ENCODE measurements at regions not wholly inside any gene's neighbourhood (a gene's known extent, or its start where the extent isn't known, plus 50 kb on each side); places are given as distances from the start of the nearest gene placed in this dataset. TPM values are rescaled to one million over a fixed set of nuclear protein-coding genes. Genes with fewer than 3 reads are reported as not detected.

GRCh38 chr5:59943452-59944113 lies 50.1 kb upstream of the PDE4D start:
- no peaks in the 10 kb centered on the region for H3K4me1 ChIP-seq (ENCODE audit: insufficient read depth)
- no peaks in the 10 kb centered on the region for H4K20me1 ChIP-seq (ENCODE audit: insufficient read depth, poor library complexity, severe bottlenecking)
- H3K27me3 ChIP-seq: no peaks in the 10 kb centered on the region
- no peak for DNase-seq (ENCODE audit: low spot score)
- H3K36me3 ChIP-seq (replicated peaks; ENCODE audit: insufficient read depth, low read depth): no peaks in the 10 kb centered on the region
- H3K9me2 ChIP-seq (replicated peaks; ENCODE audit: insufficient read depth): no peaks in the 10 kb centered on the region
- no peak overlapping the region for H3K4me2 ChIP-seq
- TF ChIP-seq EZH2 (IDR thresholded peaks at IDR 0.05; ENCODE audit: borderline replicate concordance) (no peak), EZH2phosphoT487 (IDR thresholded peaks at IDR 0.05; ENCODE audit: low read depth, severe bottlenecking, unreplicated experiment) (no peak), CTCF (IDR thresholded peaks at IDR 0.05; ENCODE audit: poor library complexity) (no peak)
- H3K79me2 ChIP-seq: no peaks in the 10 kb centered on the region
- no peak overlapping the region for H3K4me3 ChIP-seq
- H3K9me3 ChIP-seq (ENCODE audit: low read depth): no peaks in the 10 kb centered on the region
- 73% methylated on average over 6 of the region's 6 CpGs for WGBS (ENCODE audit: low lambda C conversion rate, missing lambda C conversion rate)
- H2AFZ ChIP-seq: no peak overlapping the region
- H3K27ac ChIP-seq: no peak overlapping the region

Small RNAs in the stretch of these regions (small RNA-seq; reads per million reads assigned to genes)
- not detected for gene RNU6-806P
